ENCODE measurements at regions not wholly inside any gene's neighbourhood (a gene's known extent, or its start where the extent isn't known, plus 50 kb on each side); places are given as distances from the start of the nearest gene placed in this dataset.

GRCh38 chr13:91108315-91108714 is 239.2 kb upstream of the MIR17HG start:
- H3K27me3 ChIP-seq = no peaks in the 10 kb centered on the region
- H3K9me2 ChIP-seq (replicated peaks; ENCODE audit: insufficient read depth) = no peaks in the 10 kb centered on the region
- H3K4me1 ChIP-seq (ENCODE audit: insufficient read depth) = no peaks in the 10 kb centered on the region
- no peak for DNase-seq (ENCODE audit: low spot score)
- TF ChIP-seq EZH2phosphoT487 (IDR thresholded peaks at IDR 0.05; ENCODE audit: low read depth, severe bottlenecking, unreplicated experiment) (no peak), CTCF (IDR thresholded peaks at IDR 0.05; ENCODE audit: poor library complexity) (no peak), EZH2 (IDR thresholded peaks at IDR 0.05; ENCODE audit: borderline replicate concordance) (no peak)
- no peak overlapping the region for H3K27ac ChIP-seq
- no peaks in the 10 kb centered on the region for H3K36me3 ChIP-seq (replicated peaks; ENCODE audit: insufficient read depth, low read depth)
- H2AFZ ChIP-seq = no peak overlapping the region
- no peaks in the 10 kb centered on the region for H3K9me3 ChIP-seq (ENCODE audit: low read depth)
- 74% methylated on average over 1 of the region's 1 CpG for WGBS (ENCODE audit: low lambda C conversion rate, missing lambda C conversion rate)
- no peak overlapping the region for H3K4me3 ChIP-seq
- H4K20me1 ChIP-seq (ENCODE audit: insufficient read depth, poor library complexity, severe bottlenecking) = no peaks in the 10 kb centered on the region
- no peak overlapping the region for H3K4me2 ChIP-seq
- H3K79me2 ChIP-seq = no peaks in the 10 kb centered on the region

- Histone ChIP-seq H3K27me3 (no peaks in the 10 kb centered on the region), H2AFZ (no peak overlapping the region), H3K4me3 (no peak overlapping the region), H3K9me2 (replicated peaks; ENCODE audit: insufficient read depth) (no peaks in the 10 kb centered on the region), H4K20me1 (ENCODE audit: insufficient read depth, poor library complexity, severe bottlenecking) (no peaks in the 10 kb centered on the region), H3K36me3 (replicated peaks; ENCODE audit: insufficient read depth, low read depth) (no peaks in the 10 kb centered on the region), H3K79me2 (no peaks in the 10 kb centered on the region), H3K9me3 (ENCODE audit: low read depth) (no peaks in the 10 kb centered on the region), H3K4me1 (ENCODE audit: insufficient read depth) (no peaks in the 10 kb centered on the region), H3K27ac (no peak overlapping the region), H3K4me2 (peak overlapping the region; percentile 48)
- WGBS (ENCODE audit: low lambda C conversion rate, missing lambda C conversion rate) = 60% methylated on average over 6 of the region's 6 CpGs
- no peak for TF ChIP-seq CTCF (IDR thresholded peaks at IDR 0.05; ENCODE audit: poor library complexity)
- TF ChIP-seq EZH2 (IDR thresholded peaks at IDR 0.05; ENCODE audit: borderline replicate concordance) = no peak
- TF ChIP-seq EZH2phosphoT487 (IDR thresholded peaks at IDR 0.05; ENCODE audit: low read depth, severe bottlenecking, unreplicated experiment) = no peak
- DNase-seq (ENCODE audit: low spot score) = no peak
Measured at GRCh38 chr13:91111476-91112200, 235.8 kb upstream of the MIR17HG start.

- Histone ChIP-seq H3K9me3 (ENCODE audit: low read depth) (no peaks in the 10 kb centered on the region), H3K4me2 (peak overlapping the region; percentile 48), H3K4me3 (no peak overlapping the region), H3K9me2 (replicated peaks; ENCODE audit: insufficient read depth) (no peaks in the 10 kb centered on the region), H3K27ac (no peak overlapping the region), H3K4me1 (ENCODE audit: insufficient read depth) (no peaks in the 10 kb centered on the region), H3K27me3 (no peaks in the 10 kb centered on the region), H4K20me1 (ENCODE audit: insufficient read depth, poor library complexity, severe bottlenecking) (no peaks in the 10 kb centered on the region), H2AFZ (no peak overlapping the region), H3K79me2 (no peaks in the 10 kb centered on the region), H3K36me3 (replicated peaks; ENCODE audit: insufficient read depth, low read depth) (no peaks in the 10 kb centered on the region)
- WGBS (ENCODE audit: low lambda C conversion rate, missing lambda C conversion rate) = 78% methylated on average over 7 of the region's 7 CpGs
- TF ChIP-seq EZH2phosphoT487 (IDR thresholded peaks at IDR 0.05; ENCODE audit: low read depth, severe bottlenecking, unreplicated experiment) = no peak
- TF ChIP-seq EZH2 (IDR thresholded peaks at IDR 0.05; ENCODE audit: borderline replicate concordance) = no peak
- TF ChIP-seq CTCF (IDR thresholded peaks at IDR 0.05; ENCODE audit: poor library complexity) = no peak
- no peak for DNase-seq (ENCODE audit: low spot score)
Measured at GRCh38 chr13:91112201-91112923, 235.1 kb upstream of the MIR17HG start.
